Mesenchymal stem cell (in vitro differentiated cells and primary cell): ENCODE measurements at regions not wholly inside any gene's neighbourhood (a gene's known extent, or its start where the extent isn't known, plus 50 kb on each side); places are given as distances from the start of the nearest gene placed in this dataset.

Experiments
- DNase-seq: peaks from one replicate; pipeline ENCODE4 v3.0.0-alpha.2; 2013
- H2AFZ ChIP-seq: one replicate; pipeline ENCODE4 v1.6.1; 2013; ENCODE audit warnings: low read depth, mild to moderate bottlenecking, control low read depth, inconsistent platforms, low read length, moderate library complexity
- H2AK5ac ChIP-seq: 2 replicates; pipeline ENCODE4 v1.6.1; 2013; ENCODE audit warnings: low read length, moderate library complexity, mild to moderate bottlenecking, inconsistent platforms; ENCODE audit not compliant: severe bottlenecking
- H2BK120ac ChIP-seq: one replicate; pipeline ENCODE4 v1.6.1; 2013; ENCODE audit warnings: low read depth, mild to moderate bottlenecking, inconsistent platforms, low read length, moderate library complexity
- H2BK12ac ChIP-seq, 2 experiments: one replicate each; pipeline ENCODE4 v1.6.1; 2013; ENCODE audit warnings: inconsistent platforms in 2 of 2, low read length in 2 of 2, mild to moderate bottlenecking in 2 of 2, moderate library complexity in 2 of 2, control low read depth in 1 of 2
- H2BK15ac ChIP-seq: one replicate; pipeline ENCODE4 v1.6.1; 2013; ENCODE audit warnings: mild to moderate bottlenecking, low read depth, inconsistent platforms; ENCODE audit not compliant: poor library complexity, severe bottlenecking
- H2BK5ac ChIP-seq: 2 replicates; pipeline ENCODE4 v1.6.1; 2013; ENCODE audit warnings: low read depth, mild to moderate bottlenecking, low read length, control low read depth, inconsistent platforms; ENCODE audit not compliant: poor library complexity, severe bottlenecking
- H3K14ac ChIP-seq, 2 experiments: one replicate each; pipeline ENCODE4 v1.6.1; 2013; ENCODE audit warnings: inconsistent platforms in 2 of 2, low read length in 2 of 2, control low read depth in 1 of 2, mild to moderate bottlenecking in 1 of 2, moderate library complexity in 1 of 2
- H3K18ac ChIP-seq, 2 experiments: one replicate each; pipeline ENCODE4 v1.6.1; 2013; ENCODE audit warnings: inconsistent platforms in 2 of 2, low read length in 2 of 2, control low read depth in 1 of 2, low read depth in 1 of 2, mild to moderate bottlenecking in 1 of 2
- H3K23ac ChIP-seq, 2 experiments: one replicate each; pipeline ENCODE4 v1.6.1; 2013; ENCODE audit warnings: inconsistent platforms in 2 of 2, low read length in 2 of 2, mild to moderate bottlenecking in 2 of 2, moderate library complexity in 2 of 2, control low read depth in 1 of 2
- H3K27ac ChIP-seq: 2 replicates; pipeline ENCODE4 v1.5.1; 2013; ENCODE audit warnings: mild to moderate bottlenecking, moderate library complexity, low read length, control low read depth, inconsistent platforms; ENCODE audit not compliant: poor library complexity, severe bottlenecking
- H3K27me3 ChIP-seq, 2 experiments: 2 replicates each; pipeline versions ENCODE4 v1.6.1 to v1.7.0; 2013; ENCODE audit warnings: low read length in 2 of 2, mild to moderate bottlenecking in 2 of 2, moderate library complexity in 2 of 2, control low read depth in 1 of 2, inconsistent platforms in 1 of 2; ENCODE audit not compliant: control insufficient read depth in 1 of 2, insufficient read depth in 1 of 2
- H3K36me3 ChIP-seq, 2 experiments: 2 replicates each; pipeline versions ENCODE4 v1.6.1 to v1.7.0; 2013; ENCODE audit warnings: low read length in 2 of 2, control low read depth in 1 of 2, inconsistent platforms in 1 of 2, low read depth in 1 of 2, mild to moderate bottlenecking in 1 of 2; ENCODE audit not compliant: insufficient read depth in 2 of 2, control insufficient read depth in 1 of 2
- H3K4ac ChIP-seq, 2 experiments: one replicate each; pipeline ENCODE4 v1.6.1; 2013; ENCODE audit warnings: inconsistent platforms in 2 of 2, low read length in 2 of 2, mild to moderate bottlenecking in 2 of 2, moderate library complexity in 2 of 2, control low read depth in 1 of 2, low read depth in 1 of 2
- H3K4me1 ChIP-seq: 2 replicates; pipeline ENCODE4 v1.6.1; 2013; ENCODE audit warnings: low read depth, low read length, control low read depth; ENCODE audit not compliant: control insufficient read depth, insufficient read depth
- H3K4me2 ChIP-seq: 2 replicates; pipeline ENCODE4 v1.6.1; 2013; ENCODE audit warnings: low read length, mild to moderate bottlenecking, inconsistent platforms; ENCODE audit not compliant: poor library complexity, severe bottlenecking
- H3K4me3 ChIP-seq, 2 experiments: 2 replicates each; pipeline versions ENCODE4 v1.5.1 to v1.7.0; 2013; ENCODE audit warnings: low read length in 2 of 2, mild to moderate bottlenecking in 2 of 2, control low read depth in 1 of 2, low read depth in 1 of 2; ENCODE audit not compliant: insufficient read depth in 1 of 2
- H3K79me1 ChIP-seq: replicated peaks from 2 replicates; pipeline ENCODE4 v1.6.1; 2013; ENCODE audit warnings: mild to moderate bottlenecking, control low read depth, low read length, inconsistent platforms; ENCODE audit not compliant: poor library complexity, severe bottlenecking
- H3K9ac ChIP-seq: 2 replicates; pipeline ENCODE4 v1.7.0; 2013; ENCODE audit warnings: mild to moderate bottlenecking, low read length, moderate library complexity
- H3K9me3 ChIP-seq: 2 replicates; pipeline ENCODE4 v1.7.0; 2013; ENCODE audit warnings: mild to moderate bottlenecking, low read length; ENCODE audit not compliant: control insufficient read depth
- H4K8ac ChIP-seq: one replicate; pipeline ENCODE4 v1.6.1; 2013; ENCODE audit warnings: inconsistent platforms, mild to moderate bottlenecking, low read length, moderate library complexity
- H4K91ac ChIP-seq: one replicate; pipeline ENCODE4 v1.6.1; 2013; ENCODE audit warnings: mild to moderate bottlenecking, low read length, inconsistent platforms
- WGBS: methylation state at CpG from one replicate; pipeline ENCODE4 v1.1.7; 2013; ENCODE audit warnings: mixed read lengths; 5-methylcytosine and 5-hydroxymethylcytosine counted together

DNA sequence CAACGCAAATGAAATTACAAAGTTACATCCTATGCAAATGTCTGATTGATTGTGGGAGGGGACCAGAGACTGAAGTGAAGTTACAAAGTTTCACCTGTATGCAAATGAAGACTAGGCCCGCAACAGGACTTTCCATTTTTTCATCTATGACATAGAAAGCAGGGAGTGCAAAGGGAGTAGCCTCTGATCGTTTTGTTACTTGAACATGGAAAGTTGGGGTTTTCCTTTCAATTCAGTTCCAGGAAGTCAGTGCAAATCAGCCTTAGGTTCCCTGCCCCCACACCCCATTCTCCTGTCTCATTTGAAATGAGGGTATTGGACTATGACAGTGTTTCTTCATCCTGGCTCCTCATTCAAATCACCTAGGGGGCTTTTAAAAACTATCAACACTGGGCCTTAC, 96.9 kb upstream of the HABP2 start:
- Histone ChIP-seq H2BK120ac (no peak overlapping the region), H3K9me3 (no peaks in the 10 kb centered on the region), H3K9ac (no peak overlapping the region), H3K4ac (no peak overlapping the region), H3K23ac (no peak overlapping the region), H3K79me1 (no peaks in the 10 kb centered on the region), H3K18ac (no peak overlapping the region), H2BK12ac (no peak overlapping the region), H2AK5ac (no peak overlapping the region), H3K27ac (no peak overlapping the region), H3K14ac (no peak overlapping the region), H4K91ac (no peak overlapping the region), H4K8ac (no peak overlapping the region), H2BK15ac (no peak overlapping the region), H3K27me3 (peaks cover 3 to 33% of the 10 kb centered on the region in 2 experiments), H2AFZ (no peak overlapping the region), H2BK5ac (no peak overlapping the region), H3K4me2 (no peak overlapping the region), H3K4me1 (no peaks in the 10 kb centered on the region), H3K4me3 (no peak overlapping the region), H3K36me3 (no peaks in the 10 kb centered on the region)
- 73% methylated on average over 3 of the region's 3 CpGs for WGBS
- no peak for DNase-seq

GRCh38 chr10:113456741-113457140, 96.1 kb upstream of the HABP2 start:
- H2BK15ac ChIP-seq: no peak overlapping the region
- no peak for DNase-seq
- H3K4me2 ChIP-seq: no peak overlapping the region
- no peaks in the 10 kb centered on the region for H3K79me1 ChIP-seq
- H3K27me3 ChIP-seq: peaks cover 3 to 32% of the 10 kb centered on the region in 2 experiments
- no peak overlapping the region for H3K18ac ChIP-seq
- 84% methylated on average over 6 of the region's 6 CpGs for WGBS
- no peak overlapping the region for H2BK120ac ChIP-seq
- H3K9ac ChIP-seq: no peak overlapping the region
- H3K4me3 ChIP-seq: no peak overlapping the region
- H3K27ac ChIP-seq: no peak overlapping the region
- H2BK12ac ChIP-seq: no peak overlapping the region
- no peaks in the 10 kb centered on the region for H3K36me3 ChIP-seq
- no peaks in the 10 kb centered on the region for H3K4me1 ChIP-seq
- H2AK5ac ChIP-seq: no peak overlapping the region
- H2AFZ ChIP-seq: no peak overlapping the region
- H3K23ac ChIP-seq: no peak overlapping the region
- no peak overlapping the region for H4K91ac ChIP-seq
- H3K14ac ChIP-seq: no peak overlapping the region
- no peak overlapping the region for H4K8ac ChIP-seq
- H3K9me3 ChIP-seq: no peaks in the 10 kb centered on the region
- H3K4ac ChIP-seq: no peak overlapping the region
- no peak overlapping the region for H2BK5ac ChIP-seq

DNA sequence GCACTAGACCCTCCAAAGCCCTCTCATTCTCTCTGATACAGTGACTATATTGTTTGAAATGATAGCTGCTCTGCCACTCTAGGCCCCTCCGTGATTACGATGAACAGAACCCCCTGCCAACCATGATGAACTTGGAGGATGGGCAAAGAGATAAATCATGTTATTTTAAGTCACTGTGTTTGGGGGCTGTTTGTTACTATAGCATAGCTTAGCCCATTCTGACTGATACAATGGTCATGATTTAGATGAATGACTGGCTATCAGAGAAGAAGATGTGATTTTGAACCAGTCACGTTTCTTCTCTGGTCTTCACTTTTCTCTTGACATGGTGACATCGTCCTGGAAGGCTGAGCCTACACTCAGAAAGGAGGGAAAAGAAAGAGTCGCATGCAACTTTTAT, 95.4 kb upstream of the HABP2 start:
- Histone ChIP-seq H4K8ac (no peak overlapping the region), H3K27ac (no peak overlapping the region), H2BK120ac (no peak overlapping the region), H2BK15ac (no peak overlapping the region), H2AFZ (no peak overlapping the region), H2BK12ac (no peak overlapping the region), H3K14ac (no peak overlapping the region), H3K79me1 (no peaks in the 10 kb centered on the region), H3K9ac (no peak overlapping the region), H2BK5ac (no peak overlapping the region), H3K27me3 (peaks cover 3 to 28% of the 10 kb centered on the region in 2 experiments), H3K36me3 (no peaks in the 10 kb centered on the region), H3K18ac (no peak overlapping the region), H3K4me2 (no peak overlapping the region), H4K91ac (no peak overlapping the region), H3K4ac (no peak overlapping the region), H2AK5ac (no peak overlapping the region), H3K9me3 (no peaks in the 10 kb centered on the region), H3K4me1 (no peaks in the 10 kb centered on the region), H3K23ac (no peak overlapping the region), H3K4me3 (no peak overlapping the region)
- 83% methylated on average over 4 of the region's 5 CpGs for WGBS
- DNase-seq: no peak

- Histone ChIP-seq H3K27me3 (peaks cover 3 to 28% of the 10 kb centered on the region in 2 experiments), H2BK5ac (no peak overlapping the region), H2BK15ac (no peak overlapping the region), H3K23ac (no peak overlapping the region), H3K4me2 (no peak overlapping the region), H3K36me3 (no peaks in the 10 kb centered on the region), H4K8ac (no peak overlapping the region), H3K4me1 (no peaks in the 10 kb centered on the region), H4K91ac (no peak overlapping the region), H3K9ac (no peak overlapping the region), H2AFZ (no peak overlapping the region), H3K79me1 (no peaks in the 10 kb centered on the region), H3K27ac (no peak overlapping the region), H2BK12ac (no peak overlapping the region), H3K18ac (no peak overlapping the region), H2BK120ac (no peak overlapping the region), H2AK5ac (no peak overlapping the region), H3K4me3 (no peak overlapping the region), H3K4ac (no peak overlapping the region), H3K14ac (no peak overlapping the region), H3K9me3 (no peaks in the 10 kb centered on the region)
- WGBS: 94% methylated on average over 10 of the region's 10 CpGs
- no peak for DNase-seq
Observed at GRCh38 chr10:113458451-113458850, 94.4 kb upstream of the HABP2 start.
